GM12878 (cell line): ENCODE measurements at regions not wholly inside any gene's neighbourhood (a gene's known extent, or its start where the extent isn't known, plus 50 kb on each side); places are given as distances from the start of the nearest gene placed in this dataset.

ENCODE experiments used
- ATAC-seq: fragments of 200-7000 bp; cut with Tn5 transposase; 3 replicates; pipeline ENCODE4 v1.9.1; 2020; ENCODE audit warnings: mild to moderate bottlenecking, moderate library complexity
- BruUV-seq: library from RNA; stranded (reverse); fragments of 400-500 nt; replicated peaks from 2 replicates; lab custom pipeline; 2021; lab: Mats Ljungman, UMichigan
- CTCF ChIA-PET: fragments of 300-600 bp; sonication (Branson Sonifier 250); formaldehyde crosslinking; extraction: SDS; loops from one replicate; lab custom pipeline; 2021; ENCODE audit warnings: inconsistent platforms; lab: Yijun Ruan, JAX
- POLR2A ChIA-PET: fragments of 350-600 bp; formaldehyde crosslinking; extraction: SDS; loops from one replicate; lab custom pipeline; 2021; ENCODE audit warnings: inconsistent platforms; lab: Charles Lee
- RAD21 ChIA-PET: fragments of 300-600 bp; sonication (Branson Sonifier 250); formaldehyde crosslinking; loops from one replicate; lab custom pipeline; 2023; ENCODE audit warnings: antibody characterized with exemption; ENCODE audit not compliant: unreplicated experiment; lab: Charles Lee
- SMC1A ChIA-PET: fragments of 300-600 bp; sonication (Branson Sonifier 250); formaldehyde crosslinking; loops from one replicate; lab custom pipeline; 2023; ENCODE audit not compliant: unreplicated experiment, uncharacterized antibody; lab: Charles Lee
- DNase-seq: peaks from one replicate; pipeline ENCODE4 v3.0.0-alpha.2; 2011; ENCODE audit warnings: low read depth, low spot score
- FAIRE-seq: peaks from 3 replicates; lab custom pipeline; 2011; peaks lifted over from hg19 to GRCh38; lab: Jason Lieb, UNC
- H2AFZ ChIP-seq: 2 replicates; pipeline ENCODE4 v1.6.0; 2011; ENCODE audit warnings: low read depth, low read length, control low read depth; ENCODE audit not compliant: control insufficient read depth
- H3K27ac ChIP-seq: 2 replicates; pipeline ENCODE4 v1.5.1; 2011; ENCODE audit warnings: control low read depth; ENCODE audit not compliant: control insufficient read depth, insufficient read depth
- H3K27me3 ChIP-seq, 2 experiments: replicated peaks in 1 of 2; 2 replicates each; pipeline versions ENCODE4 v1.6.0 to v1.6.1; 2011; ENCODE audit warnings: low read length in 1 of 2; ENCODE audit not compliant: control insufficient read depth in 2 of 2, insufficient read depth in 2 of 2
- H3K36me3 ChIP-seq, 2 experiments: 2 replicates each; pipeline ENCODE4 v1.5.1; 2011; ENCODE audit warnings: low read length in 1 of 2; ENCODE audit not compliant: control insufficient read depth in 2 of 2, insufficient read depth in 2 of 2
- H3K4me1 ChIP-seq: 2 replicates; pipeline ENCODE4 v1.6.1; 2011; ENCODE audit warnings: mild to moderate bottlenecking, low read length, moderate library complexity, mixed read lengths; ENCODE audit not compliant: control insufficient read depth, insufficient read depth
- H3K4me2 ChIP-seq: 2 replicates; pipeline ENCODE4 v1.6.0; 2011; ENCODE audit warnings: control low read depth; ENCODE audit not compliant: control insufficient read depth, insufficient read depth
- H3K4me3 ChIP-seq: fragments of 200-600 bp; sonication (generic); 2 replicates; pipeline ENCODE4 v1.5.1; 2016
- H3K79me2 ChIP-seq: 2 replicates; pipeline ENCODE4 v1.6.0; 2011; ENCODE audit warnings: low read length; ENCODE audit not compliant: control insufficient read depth, insufficient read depth
- H3K9ac ChIP-seq: 2 replicates; pipeline ENCODE4 v1.8.0; 2011; ENCODE audit warnings: low read length, control low read depth, mixed read lengths; ENCODE audit not compliant: control insufficient read depth, insufficient read depth
- H3K9me3 ChIP-seq: replicated peaks from 3 replicates; pipeline ENCODE4 v1.5.1; 2011; ENCODE audit warnings: mild to moderate bottlenecking, low read length; ENCODE audit not compliant: control insufficient read depth, insufficient read depth
- H4K20me1 ChIP-seq: 2 replicates; pipeline ENCODE4 v1.6.0; 2011; ENCODE audit not compliant: control insufficient read depth, insufficient read depth
- BCL3 ChIP-seq: IDR thresholded peaks from 2 replicates; pipeline ENCODE4 v1.6.1; 2011; ENCODE audit warnings: borderline replicate concordance, low read depth, mild to moderate bottlenecking, moderate library complexity, low read length; ENCODE audit not compliant: insufficient read depth, poor library complexity, severe bottlenecking
- GABPA ChIP-seq: IDR thresholded peaks from 2 replicates; pipeline ENCODE4 v1.6.1; 2014; ENCODE audit warnings: antibody characterized with exemption, low read depth, mild to moderate bottlenecking, inconsistent platforms
- HDGF ChIP-seq: fragments of 450-650 bp; IDR thresholded peaks from 2 replicates; pipeline ENCODE4 v1.6.1; 2016; ENCODE audit warnings: antibody characterized with exemption
- JUNB ChIP-seq: IDR thresholded peaks from 2 replicates; pipeline ENCODE4 v1.6.1; 2016; ENCODE audit warnings: antibody characterized with exemption, mild to moderate bottlenecking
- SKIL ChIP-seq: fragments of 450-650 bp; IDR thresholded peaks from 2 replicates; pipeline ENCODE4 v1.6.1; 2017; ENCODE audit warnings: mild to moderate bottlenecking, low read depth, inconsistent platforms; ENCODE audit not compliant: poor library complexity, severe bottlenecking
- TBL1XR1 ChIP-seq: IDR thresholded peaks from 2 replicates; pipeline ENCODE4 v1.6.1; 2012; ENCODE audit warnings: low read depth, low read length, improper control_type of control experiment
- ZBTB4 ChIP-seq: fragments of 450-650 bp; formaldehyde crosslinking; IDR thresholded peaks from 2 replicates; pipeline ENCODE4 v1.4.0; 2022; ENCODE audit warnings: mild to moderate bottlenecking, moderate library complexity
- ZNF592 ChIP-seq: fragments of 450-650 bp; IDR thresholded peaks from 2 replicates; pipeline ENCODE4 v1.6.1; 2017; ENCODE audit warnings: mild to moderate bottlenecking, moderate library complexity
- ZZZ3 ChIP-seq: IDR thresholded peaks from 2 replicates; pipeline ENCODE4 v1.6.1; 2011; ENCODE audit warnings: low read depth; ENCODE audit not compliant: control insufficient read depth, insufficient read length
- WGBS: methylation state at CpG from one replicate; pipeline ENCODE4 v1.1.6; 2016; ENCODE audit warnings: low lambda C conversion rate; ENCODE audit not compliant: insufficient replicate concordance, insufficient coverage; ENCODE audit errors: missing lambda C conversion rate; 5-methylcytosine and 5-hydroxymethylcytosine counted together
- in situ Hi-C: fragments of 300-500 bp; cut with MboI; formaldehyde crosslinking; loops from 9 replicates; pipeline ENCODE4 v1.14.3; 2018; ENCODE audit warnings: mixed read lengths
- intact Hi-C: fragments of 100-400 bp; cut with micrococcal nuclease; formaldehyde crosslinking; loops from one replicate; pipeline ENCODE4 v1.14.2; 2022; ENCODE audit not compliant: unreplicated experiment

- TF ChIP-seq SKIL (no peak), ZZZ3 (no peak), JUNB (no peak)
- TF ChIP-seq, all 136 proteins: peak for 0
These were observed 137.3 kb upstream of the CWC22 start (continued) for GRCh38 chr2:180144338-180144813.

- SMC1A ChIA-PET, result no interaction called here
- RAD21 ChIA-PET, result no interaction called here
- in situ Hi-C loops (no loop called here), intact Hi-C loops (no loop called here)
- no peaks in the 10 kb centered on the region for H3K79me2 ChIP-seq
- no peak for DNase-seq
- H3K36me3 ChIP-seq, result no peaks in the 10 kb centered on the region
- H3K4me2 ChIP-seq, result no peak overlapping the region
- no TSS peak for BruUV-seq
- POLR2A ChIA-PET, result no interaction called here
- no peaks in the 10 kb centered on the region for H4K20me1 ChIP-seq
- CTCF ChIA-PET, result no interaction called here
- no peaks in the 10 kb centered on the region for H3K4me1 ChIP-seq
- no peaks in the 10 kb centered on the region for H3K9me3 ChIP-seq
- H3K4me3 ChIP-seq, result no peak overlapping the region
- no peaks in the 10 kb centered on the region for H3K27me3 ChIP-seq
- ATAC-seq, result no peak
- TF ChIP-seq ZNF592 (no peak), GABPA (no peak), TBL1XR1 (no peak), BCL3 (no peak), HDGF (no peak), ZBTB4 (CRISPR knock-in tag) (no peak)
- WGBS, result 50% methylated on average over 5 of the region's 5 CpGs
- no peak overlapping the region for H2AFZ ChIP-seq
- H3K9ac ChIP-seq, result no peak overlapping the region
- no peak for FAIRE-seq
- no peak overlapping the region for H3K27ac ChIP-seq
These were observed 136.7 kb upstream of the CWC22 start for GRCh38 chr2:180143633-180144337.
